ENCODE measurements at regions not wholly inside any gene's neighbourhood (a gene's known extent, or its start where the extent isn't known, plus 50 kb on each side); places are given as distances from the start of the nearest gene placed in this dataset.

- TF ChIP-seq POLR2AphosphoS5 (IDR thresholded peaks at IDR 0.05; ENCODE audit: insufficient read depth in 1 of 2, low read depth in 1 of 2): no peak
- no peak for TF ChIP-seq CTCF (IDR thresholded peaks at IDR 0.05)
Measured at GRCh38 chrX:81405781-81406180, 203.9 kb downstream of the SH3BGRL start.

Data from vagina (tissue), 2 donors.